ENCODE measurements at regions not wholly inside any gene's neighbourhood (a gene's known extent, or its start where the extent isn't known, plus 50 kb on each side); places are given as distances from the start of the nearest gene placed in this dataset.
A peak's percentile ranks its signal among the peaks of the same experiment; 100 is the strongest.

DNA sequence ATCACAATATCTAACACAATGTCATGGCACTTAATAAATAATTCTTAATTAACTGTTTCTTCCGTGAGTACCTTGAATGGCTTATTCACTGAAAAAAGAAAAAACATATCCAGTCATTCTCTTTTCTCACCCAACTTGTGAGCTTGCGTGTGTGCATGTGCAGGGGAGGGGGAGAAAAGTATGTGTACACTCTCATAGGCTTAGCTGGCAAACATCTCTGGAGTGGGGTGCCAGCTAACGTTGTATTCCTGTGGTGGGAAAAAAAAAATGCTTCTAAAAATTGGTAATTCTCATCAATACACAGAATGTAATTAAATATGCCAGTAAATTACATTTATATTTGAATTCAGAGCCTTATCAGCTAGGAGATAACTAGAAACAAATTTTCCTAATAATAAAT is 291.9 kb upstream of the NOX3 start:
- Histone ChIP-seq H3K9me3 (ENCODE audit: low read depth, low read length) (peaks cover 9% of the 10 kb centered on the region; the same call in 1 of the 2 replicates), H3K27ac (no peak overlapping the region), H3K9ac (ENCODE audit: insufficient read length) (no peak overlapping the region), H3K4me3 (no peak overlapping the region), H3K36me3 (ENCODE audit: insufficient read depth, low read length) (0 out of 2 replicates have a peak, but pooled peaks cover 4% of the 10 kb centered on the region)
- DNase-seq (ENCODE audit: low read depth, low spot score) = no peak
- TF ChIP-seq EZH2 (IDR thresholded peaks at IDR 0.05) (no peak), FOXP2 (optimal IDR thresholded peaks at IDR 0.05; ENCODE audit: control extremely low read depth, extremely low read length, insufficient read depth) (no peak), POLR2AphosphoS5 (IDR thresholded peaks at IDR 0.05; ENCODE audit: borderline replicate concordance, low read depth, low read length) (no peak)

DNA sequence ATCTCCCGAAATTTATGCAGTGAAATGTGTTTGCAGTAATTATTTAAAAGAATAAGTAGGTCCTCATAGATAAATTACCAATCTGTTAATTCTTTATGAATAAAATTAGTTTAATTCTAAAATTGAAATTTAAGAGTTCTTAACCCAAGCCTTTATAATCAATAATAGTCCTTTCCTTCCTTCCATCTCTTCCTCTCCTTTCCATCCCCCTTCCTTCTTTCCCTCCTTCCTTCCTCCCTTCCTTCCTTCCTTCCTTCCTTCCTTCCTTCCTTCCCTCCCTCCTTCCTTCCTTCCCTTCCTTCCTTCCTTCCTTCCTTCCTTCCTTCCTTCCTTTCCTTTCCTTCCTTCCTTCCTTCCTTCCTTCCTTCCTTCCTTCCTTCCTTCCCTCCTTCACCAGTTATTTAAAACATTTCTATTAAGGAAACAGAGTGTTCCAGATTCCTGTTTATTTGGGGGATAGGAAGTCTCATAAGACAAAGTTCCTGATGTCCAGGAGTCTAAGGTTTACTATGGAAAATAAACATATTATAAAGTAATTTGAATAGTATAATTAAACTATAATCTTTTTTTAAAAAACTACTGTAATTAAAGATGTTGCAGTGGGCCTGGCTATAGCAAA is 285.3 kb upstream of the NOX3 start:
- peak overlapping the region; percentile 68 for H3K9ac ChIP-seq (ENCODE audit: insufficient read length)
- peaks cover 4% of the 10 kb centered on the region; the same call in 1 of the 2 replicates for H3K9me3 ChIP-seq (ENCODE audit: low read depth, low read length)
- H3K4me3 ChIP-seq = peak overlapping the region; percentile 36
- peak; percentile 90 for DNase-seq (ENCODE audit: low read depth, low spot score)
- H3K27ac ChIP-seq = peak overlapping the region; percentile 100
- no peak for TF ChIP-seq EZH2 (IDR thresholded peaks at IDR 0.05)
- peak; percentile 42; the same call in 1 of the 2 replicates for TF ChIP-seq POLR2AphosphoS5 (IDR thresholded peaks at IDR 0.05; ENCODE audit: borderline replicate concordance, low read depth, low read length)
- no peaks in the 10 kb centered on the region for H3K36me3 ChIP-seq (ENCODE audit: insufficient read depth, low read length)

- no peak for TF ChIP-seq POLR2AphosphoS5 (IDR thresholded peaks at IDR 0.05; ENCODE audit: borderline replicate concordance, low read depth, low read length)
- no peak for TF ChIP-seq FOXP2 (optimal IDR thresholded peaks at IDR 0.05; ENCODE audit: control extremely low read depth, extremely low read length, insufficient read depth)
- TF ChIP-seq EZH2 (IDR thresholded peaks at IDR 0.05) = no peak
- Histone ChIP-seq H3K9me3 (ENCODE audit: low read depth, low read length) (peaks cover 4% of the 10 kb centered on the region; the same call in 1 of the 2 replicates), H3K4me3 (no peak overlapping the region), H3K9ac (ENCODE audit: insufficient read length) (no peak overlapping the region), H3K27ac (peak overlapping the region; percentile 44), H3K36me3 (ENCODE audit: insufficient read depth, low read length) (no peaks in the 10 kb centered on the region)
- DNase-seq (ENCODE audit: low read depth, low spot score) = no peak
These were observed 283.0 kb upstream of the NOX3 start for GRCh38 chr6:155738602-155739105.

GRCh38 chr6:155717374-155717773 is 261.7 kb upstream of the NOX3 start:
- H3K9ac ChIP-seq (ENCODE audit: insufficient read length) = no peak overlapping the region
- DNase-seq (ENCODE audit: low read depth, low spot score) = no peak
- H3K36me3 ChIP-seq (ENCODE audit: insufficient read depth, low read length) = no peaks in the 10 kb centered on the region
- no peaks in the 10 kb centered on the region for H3K9me3 ChIP-seq (ENCODE audit: low read depth, low read length)
- TF ChIP-seq EZH2 (IDR thresholded peaks at IDR 0.05) (no peak), POLR2AphosphoS5 (IDR thresholded peaks at IDR 0.05; ENCODE audit: borderline replicate concordance, low read depth, low read length) (no peak), FOXP2 (optimal IDR thresholded peaks at IDR 0.05; ENCODE audit: control extremely low read depth, extremely low read length, insufficient read depth) (no peak)
- H3K27ac ChIP-seq = no peak overlapping the region
- no peak overlapping the region for H3K4me3 ChIP-seq

GRCh38 chr6:155710704-155711103 is 255.1 kb upstream of the NOX3 start:
- H3K36me3 ChIP-seq (ENCODE audit: insufficient read depth, low read length) = no peaks in the 10 kb centered on the region
- H3K27ac ChIP-seq = no peak overlapping the region
- H3K9me3 ChIP-seq (ENCODE audit: low read depth, low read length) = no peaks in the 10 kb centered on the region
- TF ChIP-seq POLR2AphosphoS5 (IDR thresholded peaks at IDR 0.05; ENCODE audit: borderline replicate concordance, low read depth, low read length) = no peak
- no peak for TF ChIP-seq FOXP2 (optimal IDR thresholded peaks at IDR 0.05; ENCODE audit: control extremely low read depth, extremely low read length, insufficient read depth)
- TF ChIP-seq EZH2 (IDR thresholded peaks at IDR 0.05) = no peak
- DNase-seq (ENCODE audit: low read depth, low spot score) = no peak
- H3K4me3 ChIP-seq = no peak overlapping the region
- no peak overlapping the region for H3K9ac ChIP-seq (ENCODE audit: insufficient read length)

GRCh38 chr6:155709262-155709661 is 253.6 kb upstream of the NOX3 start:
- TF ChIP-seq EZH2 (IDR thresholded peaks at IDR 0.05) (no peak), POLR2AphosphoS5 (IDR thresholded peaks at IDR 0.05; ENCODE audit: borderline replicate concordance, low read depth, low read length) (no peak), FOXP2 (optimal IDR thresholded peaks at IDR 0.05; ENCODE audit: control extremely low read depth, extremely low read length, insufficient read depth) (no peak)
- no peak overlapping the region for H3K4me3 ChIP-seq
- H3K36me3 ChIP-seq (ENCODE audit: insufficient read depth, low read length) = no peaks in the 10 kb centered on the region
- no peaks in the 10 kb centered on the region for H3K9me3 ChIP-seq (ENCODE audit: low read depth, low read length)
- no peak overlapping the region for H3K27ac ChIP-seq
- no peak overlapping the region for H3K9ac ChIP-seq (ENCODE audit: insufficient read length)
- no peak for DNase-seq (ENCODE audit: low read depth, low spot score)

DNA sequence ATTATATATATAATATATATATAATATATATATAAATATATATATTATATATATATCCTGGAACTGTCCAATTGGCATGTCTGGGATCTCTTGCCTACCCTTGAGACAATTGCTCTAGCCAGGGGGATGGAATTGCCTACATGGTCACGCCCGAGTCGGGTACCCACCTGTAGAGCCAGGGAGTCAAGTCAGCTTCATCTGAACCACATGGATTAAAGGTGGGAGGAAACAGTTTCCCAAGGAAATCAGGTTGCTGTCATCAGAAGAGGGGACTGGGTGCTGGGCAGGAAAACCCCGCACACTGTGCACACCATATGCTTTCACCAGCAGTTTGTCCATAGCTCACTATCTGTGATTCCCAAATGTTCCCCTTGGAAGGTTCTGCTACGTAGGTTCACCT is 252.5 kb upstream of the NOX3 start:
- no peaks in the 10 kb centered on the region for H3K36me3 ChIP-seq (ENCODE audit: insufficient read depth, low read length)
- DNase-seq (ENCODE audit: low read depth, low spot score) = no peak
- H3K4me3 ChIP-seq = no peak overlapping the region
- no peak overlapping the region for H3K9ac ChIP-seq (ENCODE audit: insufficient read length)
- H3K27ac ChIP-seq = no peak overlapping the region
- no peaks in the 10 kb centered on the region for H3K9me3 ChIP-seq (ENCODE audit: low read depth, low read length)
- no peak for TF ChIP-seq FOXP2 (optimal IDR thresholded peaks at IDR 0.05; ENCODE audit: control extremely low read depth, extremely low read length, insufficient read depth)

DNA sequence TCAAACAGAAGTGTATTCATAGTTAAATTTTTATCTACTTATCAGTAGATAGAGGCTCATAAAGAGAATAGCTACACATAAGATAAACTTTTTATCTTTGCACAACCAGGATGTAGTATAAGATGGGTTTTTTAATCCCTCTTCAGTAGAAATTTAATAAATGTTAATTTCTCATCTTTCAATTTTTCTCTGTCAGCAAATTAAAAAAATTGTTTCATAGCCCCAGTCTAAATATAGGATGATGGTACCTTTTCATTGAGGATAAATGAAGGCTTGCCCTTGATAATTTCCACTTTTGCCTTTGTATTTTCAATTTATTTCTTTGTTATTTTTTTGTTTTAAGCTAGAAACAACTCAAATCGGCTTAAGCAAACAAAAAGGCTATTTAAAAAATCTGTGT is 251.2 kb upstream of the NOX3 start:
- no peak for TF ChIP-seq POLR2AphosphoS5 (IDR thresholded peaks at IDR 0.05; ENCODE audit: borderline replicate concordance, low read depth, low read length)
- no peak for TF ChIP-seq EZH2 (IDR thresholded peaks at IDR 0.05)
- no peak for TF ChIP-seq FOXP2 (optimal IDR thresholded peaks at IDR 0.05; ENCODE audit: control extremely low read depth, extremely low read length, insufficient read depth)
- Histone ChIP-seq H3K9ac (ENCODE audit: insufficient read length) (no peak overlapping the region), H3K9me3 (ENCODE audit: low read depth, low read length) (no peaks in the 10 kb centered on the region), H3K36me3 (ENCODE audit: insufficient read depth, low read length) (no peaks in the 10 kb centered on the region), H3K27ac (no peak overlapping the region), H3K4me3 (no peak overlapping the region)
- DNase-seq (ENCODE audit: low read depth, low spot score) = no peak

- Histone ChIP-seq H3K9ac (ENCODE audit: insufficient read length) (no peak overlapping the region), H3K9me3 (ENCODE audit: low read depth, low read length) (no peaks in the 10 kb centered on the region), H3K27ac (no peak overlapping the region), H3K4me3 (no peak overlapping the region), H3K36me3 (ENCODE audit: insufficient read depth, low read length) (no peaks in the 10 kb centered on the region)
- DNase-seq (ENCODE audit: low read depth, low spot score) = no peak
- no peak for TF ChIP-seq FOXP2 (optimal IDR thresholded peaks at IDR 0.05; ENCODE audit: control extremely low read depth, extremely low read length, insufficient read depth)
- TF ChIP-seq POLR2AphosphoS5 (IDR thresholded peaks at IDR 0.05; ENCODE audit: borderline replicate concordance, low read depth, low read length) = no peak
- no peak for TF ChIP-seq EZH2 (IDR thresholded peaks at IDR 0.05)
These were observed 250.7 kb upstream of the NOX3 start for GRCh38 chr6:155706341-155706740.

All from SK-N-MC (cell line).